BE2C (cell line): ENCODE measurements at regions not wholly inside any gene's neighbourhood (a gene's known extent, or its start where the extent isn't known, plus 50 kb on each side); places are given as distances from the start of the nearest gene placed in this dataset.

Experiments
- DNase-seq: peaks from one replicate; pipeline ENCODE4 v3.0.0-alpha.2; 2020
- H3K27me3 ChIP-seq: fragments of 250-450 bp; sonication (Bioruptor Pico); 2 replicates; pipeline ENCODE4 v1.5.1; 2020; ENCODE audit warnings: mild to moderate bottlenecking
- H3K36me3 ChIP-seq: fragments of 250-450 bp; sonication (Bioruptor Pico); 2 replicates; pipeline ENCODE4 v1.5.1; 2020; ENCODE audit warnings: mild to moderate bottlenecking
- H3K4me1 ChIP-seq: fragments of 250-450 bp; sonication (Bioruptor Pico); 2 replicates; pipeline ENCODE4 v1.5.1; 2020
- H3K4me3 ChIP-seq: 2 replicates; pipeline ENCODE4 v1.5.1; 2011; ENCODE audit warnings: low read depth, low read length
- H3K9me3 ChIP-seq: fragments of 250-450 bp; sonication (Bioruptor Pico); 2 replicates; pipeline ENCODE4 v1.5.1; 2020
- CTCF ChIP-seq: IDR thresholded peaks from 2 replicates; pipeline ENCODE4 v1.5.1; 2012; ENCODE audit warnings: mild to moderate bottlenecking, low read depth, low read length

- TF ChIP-seq CTCF = peak; percentile 44
- Histone ChIP-seq H3K4me3 (no peak overlapping the region), H3K36me3 (no peaks in the 10 kb centered on the region), H3K4me1 (no peaks in the 10 kb centered on the region), H3K9me3 (no peaks in the 10 kb centered on the region), H3K27me3 (no peaks in the 10 kb centered on the region)
- peak; percentile 54 for DNase-seq
These were observed 1176.1 kb downstream of the CDH9 start for GRCh38 chr5:25862276-25862675.

GRCh38 chr5:25858019-25858418 lies 1180.4 kb downstream of the CDH9 start:
- no peaks in the 10 kb centered on the region for H3K9me3 ChIP-seq
- TF ChIP-seq CTCF = peak; percentile 58
- H3K4me3 ChIP-seq = no peak overlapping the region
- no peaks in the 10 kb centered on the region for H3K27me3 ChIP-seq
- no peaks in the 10 kb centered on the region for H3K36me3 ChIP-seq
- no peaks in the 10 kb centered on the region for H3K4me1 ChIP-seq
- peak; percentile 53 for DNase-seq

- no peak for DNase-seq
- Histone ChIP-seq H3K36me3 (no peaks in the 10 kb centered on the region), H3K4me3 (no peak overlapping the region), H3K27me3 (no peaks in the 10 kb centered on the region), H3K9me3 (no peaks in the 10 kb centered on the region), H3K4me1 (no peaks in the 10 kb centered on the region)
- no peak for TF ChIP-seq CTCF
These were observed 1187.1 kb downstream of the CDH9 start for GRCh38 chr5:25851301-25851700.

- Histone ChIP-seq H3K4me1 (no peaks in the 10 kb centered on the region), H3K4me3 (no peak overlapping the region), H3K27me3 (no peaks in the 10 kb centered on the region), H3K9me3 (no peaks in the 10 kb centered on the region), H3K36me3 (no peaks in the 10 kb centered on the region)
- no peak for DNase-seq
- no peak for TF ChIP-seq CTCF
These were observed 1187.8 kb downstream of the CDH9 start for GRCh38 chr5:25850581-25850980.

GRCh38 chr5:25849270-25849669 lies 1189.1 kb downstream of the CDH9 start:
- H3K9me3 ChIP-seq = no peaks in the 10 kb centered on the region
- H3K36me3 ChIP-seq = no peaks in the 10 kb centered on the region
- no peak overlapping the region for H3K4me3 ChIP-seq
- TF ChIP-seq CTCF = no peak
- H3K4me1 ChIP-seq = no peaks in the 10 kb centered on the region
- DNase-seq = no peak
- H3K27me3 ChIP-seq = no peaks in the 10 kb centered on the region

- DNase-seq = no peak
- no peaks in the 10 kb centered on the region; the same call in none of the 2 replicates for H3K4me1 ChIP-seq
- TF ChIP-seq CTCF = no peak
- no peaks in the 10 kb centered on the region for H3K27me3 ChIP-seq
- H3K9me3 ChIP-seq = no peaks in the 10 kb centered on the region; the same call in 1 of the 2 replicates
- no peak overlapping the region for H3K4me3 ChIP-seq
- H3K36me3 ChIP-seq = no peaks in the 10 kb centered on the region
These were observed 1178.6 kb upstream of the CDH10 start for GRCh38 chr5:25823330-25823873.
